GM12878 (cell line): ENCODE measurements at regions not wholly inside any gene's neighbourhood (a gene's known extent, or its start where the extent isn't known, plus 50 kb on each side); places are given as distances from the start of the nearest gene placed in this dataset.

Experiments
- EED ChIP-seq: sonication (generic); IDR thresholded peaks from 2 replicates; pipeline ENCODE4 v1.6.1; 2016; ENCODE audit warnings: antibody characterized with exemption, low read depth
- HDAC6 ChIP-seq: fragments of 200-600 bp; sonication (generic); IDR thresholded peaks from one replicate; pipeline ENCODE4 v1.8.0; 2017; ENCODE audit warnings: antibody characterized with exemption; ENCODE audit not compliant: unreplicated experiment
- POLR2AphosphoS5 ChIP-seq: IDR thresholded peaks from 2 replicates; pipeline ENCODE4 v1.6.1; 2011; ENCODE audit warnings: mild to moderate bottlenecking, low read length, inconsistent platforms
- TCF3 ChIP-seq: IDR thresholded peaks from 2 replicates; pipeline ENCODE4 v1.6.1; 2012; ENCODE audit warnings: low read depth, mild to moderate bottlenecking, low read length, borderline replicate concordance; ENCODE audit not compliant: insufficient read depth
- USF1 ChIP-seq: IDR thresholded peaks from 2 replicates; pipeline ENCODE4 v1.6.1; 2011; ENCODE audit warnings: borderline replicate concordance, low read depth, mild to moderate bottlenecking, moderate library complexity, mixed read lengths, low read length; ENCODE audit not compliant: insufficient read depth; ENCODE audit errors: extremely low read length
- ZBTB33 ChIP-seq: fragments of 450-650 bp; IDR thresholded peaks from 2 replicates; pipeline ENCODE4 v1.6.1; 2017; ENCODE audit warnings: mild to moderate bottlenecking
- ZNF24 ChIP-seq: fragments of 450-650 bp; IDR thresholded peaks from 2 replicates; pipeline ENCODE4 v1.6.1; 2017; ENCODE audit warnings: antibody characterized with exemption, mild to moderate bottlenecking
- ZNF592 ChIP-seq: fragments of 450-650 bp; IDR thresholded peaks from 2 replicates; pipeline ENCODE4 v1.6.1; 2017; ENCODE audit warnings: mild to moderate bottlenecking, moderate library complexity

GRCh38 chr14:25933731-25934130 lies 664.1 kb downstream of the NOVA1 start (continued):
- TF ChIP-seq ZNF592 = no peak
- TF ChIP-seq ZNF24 = no peak
- TF ChIP-seq USF1 = no peak
- TF ChIP-seq ZBTB33 = no peak
- TF ChIP-seq TCF3 = no peak
- TF ChIP-seq POLR2AphosphoS5 = no peak
- no peak for TF ChIP-seq EED
- no peak for TF ChIP-seq HDAC6
- TF ChIP-seq, all 136 proteins: peak for 0
